Activated T-helper 17 cell treated with anti-CD3 and anti-CD28 coated beads, Interleukin-2, amount 50 U/mL, for 72 hours (primary cell): ENCODE measurements at regions not wholly inside any gene's neighbourhood (a gene's known extent, or its start where the extent isn't known, plus 50 kb on each side); places are given as distances from the start of the nearest gene placed in this dataset.
"Not testable (repeated sequence)": the region's sequence is repeated elsewhere in the genome, so short reads cannot be mapped to it uniquely, and the experiment has no call there.

Experiments
- ATAC-seq: fragments of 150-1000 bp; cut with Tn5 transposase; replicated peaks from 2 replicates; pipeline ENCODE4 v1.10.0; 2021; ENCODE audit warnings: mild to moderate bottlenecking, moderate library complexity
- H3K27ac Mint-ChIP-seq: one replicate; pipeline ENCODE4 v1.8.0; 2022; ENCODE audit warnings: mixed read lengths
- H3K27me3 Mint-ChIP-seq: one replicate; pipeline ENCODE4 v1.8.0; 2022; ENCODE audit warnings: mixed read lengths
- H3K36me3 Mint-ChIP-seq: one replicate; pipeline ENCODE4 v1.8.0; 2022; ENCODE audit warnings: low read depth, mild to moderate bottlenecking, mixed read lengths
- H3K4me1 Mint-ChIP-seq: one replicate; pipeline ENCODE4 v1.8.0; 2022; ENCODE audit warnings: mixed read lengths
- H3K4me3 Mint-ChIP-seq: one replicate; pipeline ENCODE4 v1.8.0; 2022; ENCODE audit warnings: mild to moderate bottlenecking, mixed read lengths
- H3K9me3 Mint-ChIP-seq: one replicate; pipeline ENCODE4 v1.8.0; 2022; ENCODE audit warnings: mixed read lengths

DNA sequence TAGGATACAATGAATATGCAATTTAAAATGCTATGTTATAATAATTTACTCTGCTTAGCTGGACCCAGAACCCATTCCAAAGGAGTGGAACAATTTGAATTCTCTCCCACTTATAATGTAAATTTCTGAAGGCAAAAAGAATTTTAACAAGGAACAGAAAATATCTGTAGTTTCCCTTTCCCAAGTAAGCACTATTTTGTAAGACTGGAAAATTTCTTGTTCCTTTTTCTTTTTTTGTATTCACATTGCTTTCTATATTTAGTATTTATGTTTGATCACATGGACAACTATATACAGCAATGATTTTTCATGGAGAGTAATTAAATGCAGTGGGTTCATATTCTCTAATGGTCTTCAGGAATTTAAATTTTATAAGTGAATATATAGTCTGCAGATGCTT, 127.4 kb downstream of the GPR85 start:
- no peak for ATAC-seq

DNA sequence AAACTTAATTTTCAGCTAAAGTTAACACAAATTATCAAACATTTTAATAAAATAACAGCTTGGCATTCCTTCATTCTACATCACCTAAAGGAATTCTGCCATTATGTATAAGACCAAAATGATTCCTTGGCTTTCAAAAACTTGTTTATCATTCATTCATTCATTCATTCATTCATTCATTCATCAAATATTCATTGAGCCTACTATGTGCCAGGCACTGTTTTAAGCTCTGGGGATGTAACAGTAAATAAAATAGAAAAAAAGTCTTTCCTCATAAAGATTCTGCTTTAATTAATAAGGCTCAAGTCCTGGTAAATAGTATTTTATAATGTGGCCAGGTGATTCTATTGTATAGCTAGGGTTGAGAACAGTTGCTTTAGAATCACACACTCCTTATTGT, 127.9 kb downstream of the GPR85 start:
- Mint-ChIP-seq H3K27me3 (peaks cover 38% of the 10 kb centered on the region), H3K4me1 (no peaks in the 10 kb centered on the region), H3K4me3 (no peak overlapping the region), H3K27ac (no peak overlapping the region), H3K36me3 (no peaks in the 10 kb centered on the region), H3K9me3 (no peaks in the 10 kb centered on the region)
- no peak for ATAC-seq

More for the DNA sequence above, 127.4 kb downstream of the GPR85 start:
- H3K4me3 Mint-ChIP-seq, result no peak overlapping the region
- peaks cover 38% of the 10 kb centered on the region for H3K27me3 Mint-ChIP-seq
- no peak overlapping the region for H3K27ac Mint-ChIP-seq
- no peaks in the 10 kb centered on the region for H3K36me3 Mint-ChIP-seq
- no peaks in the 10 kb centered on the region for H3K4me1 Mint-ChIP-seq
- H3K9me3 Mint-ChIP-seq, result no peaks in the 10 kb centered on the region

DNA sequence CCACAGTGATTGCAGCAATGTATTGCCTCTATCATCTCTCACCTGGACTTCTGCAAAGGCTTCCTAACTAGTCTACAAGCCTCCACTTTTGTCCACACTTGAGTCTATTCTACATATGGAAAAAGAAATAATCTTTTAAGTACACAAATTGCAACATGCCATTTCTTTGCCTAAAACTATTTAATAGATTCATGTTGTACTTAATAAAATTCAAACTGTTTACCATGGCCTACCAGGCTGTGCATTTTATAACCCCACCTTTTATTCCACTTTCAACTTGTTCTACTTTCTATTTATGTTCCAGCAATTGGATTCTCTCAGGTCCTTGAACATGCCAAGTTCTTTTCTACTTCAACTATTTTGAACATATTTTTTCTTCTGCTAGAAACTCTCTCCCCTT, 128.7 kb downstream of the GPR85 start:
- no peak overlapping the region for H3K27ac Mint-ChIP-seq
- H3K9me3 Mint-ChIP-seq, result no peaks in the 10 kb centered on the region
- H3K27me3 Mint-ChIP-seq, result peaks cover 32% of the 10 kb centered on the region
- ATAC-seq, result no peak
- H3K4me1 Mint-ChIP-seq, result no peaks in the 10 kb centered on the region
- no peaks in the 10 kb centered on the region for H3K36me3 Mint-ChIP-seq
- no peak overlapping the region for H3K4me3 Mint-ChIP-seq

DNA sequence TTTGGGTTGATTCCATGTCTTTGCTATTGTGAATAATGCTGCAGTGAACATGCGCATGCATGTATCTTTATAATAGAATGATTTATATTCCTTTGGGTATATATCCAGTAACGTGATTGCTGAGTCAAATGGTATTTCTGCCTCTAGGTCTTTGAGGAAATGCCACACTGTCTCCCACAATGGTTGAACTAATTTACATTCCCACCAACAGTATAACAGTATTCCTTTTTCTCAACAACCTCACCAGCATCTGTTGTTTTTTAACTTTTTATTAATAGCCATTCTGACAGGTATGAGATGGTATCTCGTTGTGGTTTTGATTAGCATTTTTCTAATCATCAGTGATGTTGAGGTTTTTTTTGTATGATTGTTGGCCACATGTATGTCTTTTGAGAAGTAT, 133.6 kb downstream of the GPR85 start:
- H3K36me3 Mint-ChIP-seq, H3K4me3 Mint-ChIP-seq, H3K27ac Mint-ChIP-seq, ATAC-seq, H3K9me3 Mint-ChIP-seq, H3K4me1 Mint-ChIP-seq: not testable (repeated sequence)
- H3K27me3 Mint-ChIP-seq, result peaks cover 41% of the 10 kb centered on the region

DNA sequence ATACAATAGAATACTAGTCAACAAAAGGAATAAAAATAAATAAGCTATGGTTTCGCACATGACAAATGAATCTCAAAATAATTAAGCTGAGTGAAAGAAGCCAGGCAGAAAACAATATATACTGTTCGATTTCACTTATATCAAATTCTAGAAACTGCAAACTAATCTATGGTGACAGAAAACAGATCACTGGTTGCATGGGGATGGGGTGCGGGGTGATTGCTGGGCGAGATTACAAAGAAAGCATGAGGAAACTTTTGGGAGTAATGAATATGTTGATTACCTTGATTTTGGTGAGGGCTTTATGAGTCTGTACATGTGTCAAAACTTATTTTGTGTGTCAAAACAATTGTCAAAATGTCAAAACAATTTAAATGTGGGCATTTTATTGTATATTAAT, 135.6 kb downstream of the GPR85 start:
- Mint-ChIP-seq H3K36me3 (no peaks in the 10 kb centered on the region), H3K9me3 (no peaks in the 10 kb centered on the region), H3K4me1 (no peaks in the 10 kb centered on the region), H3K4me3 (no peak overlapping the region), H3K27me3 (peaks cover 37% of the 10 kb centered on the region), H3K27ac (no peak overlapping the region)
- ATAC-seq, result no peak

DNA sequence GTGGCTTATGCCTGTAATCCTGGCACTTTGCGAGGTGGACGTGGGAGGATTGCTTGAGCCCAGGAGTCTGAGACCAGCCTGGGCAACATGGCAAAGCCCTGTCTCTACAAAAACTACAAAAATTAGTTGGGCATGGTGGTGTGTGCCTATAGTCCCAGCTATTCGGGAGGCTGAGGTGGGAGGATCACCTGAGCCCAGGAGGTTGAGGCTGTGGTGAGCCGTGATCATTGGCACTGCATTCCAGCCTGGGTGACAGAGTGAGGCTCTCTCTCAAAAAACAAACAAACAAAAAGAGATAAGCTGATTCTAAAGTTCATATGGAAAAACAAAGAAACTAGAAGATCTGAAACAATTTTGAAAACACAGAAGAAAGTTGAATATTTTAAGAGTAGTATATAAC, 136.9 kb downstream of the GPR85 start:
- not testable (repeated sequence) for H3K9me3 Mint-ChIP-seq, H3K36me3 Mint-ChIP-seq, ATAC-seq, H3K4me3 Mint-ChIP-seq, H3K4me1 Mint-ChIP-seq, H3K27ac Mint-ChIP-seq
- H3K27me3 Mint-ChIP-seq, result peaks cover 41% of the 10 kb centered on the region

DNA sequence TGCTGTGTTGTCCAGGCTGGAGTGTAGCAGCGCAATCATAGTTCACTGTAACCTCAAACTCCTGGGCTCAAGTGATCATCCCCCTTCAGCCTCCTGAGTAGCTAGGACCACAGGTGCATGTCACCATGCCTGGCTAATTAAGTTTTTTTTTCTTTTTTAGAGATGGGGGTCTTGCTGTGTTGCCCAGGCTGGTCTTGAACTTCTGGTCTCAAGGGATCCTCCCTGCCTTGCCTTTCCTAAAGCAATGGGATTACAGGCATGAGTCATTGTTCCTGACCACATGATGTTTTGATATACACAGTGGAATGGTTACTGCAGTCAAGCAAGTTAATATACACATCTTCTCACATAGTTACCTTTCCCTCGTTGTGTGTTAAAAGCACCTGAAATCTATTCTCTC, 140.3 kb downstream of the GPR85 start:
- H3K4me1 Mint-ChIP-seq, result no peaks in the 10 kb centered on the region
- H3K27ac Mint-ChIP-seq, result no peak overlapping the region
- H3K36me3 Mint-ChIP-seq, result no peaks in the 10 kb centered on the region
- H3K27me3 Mint-ChIP-seq, result peaks cover 38% of the 10 kb centered on the region
- no peaks in the 10 kb centered on the region for H3K9me3 Mint-ChIP-seq
- H3K4me3 Mint-ChIP-seq, result no peak overlapping the region
- ATAC-seq, result no peak

DNA sequence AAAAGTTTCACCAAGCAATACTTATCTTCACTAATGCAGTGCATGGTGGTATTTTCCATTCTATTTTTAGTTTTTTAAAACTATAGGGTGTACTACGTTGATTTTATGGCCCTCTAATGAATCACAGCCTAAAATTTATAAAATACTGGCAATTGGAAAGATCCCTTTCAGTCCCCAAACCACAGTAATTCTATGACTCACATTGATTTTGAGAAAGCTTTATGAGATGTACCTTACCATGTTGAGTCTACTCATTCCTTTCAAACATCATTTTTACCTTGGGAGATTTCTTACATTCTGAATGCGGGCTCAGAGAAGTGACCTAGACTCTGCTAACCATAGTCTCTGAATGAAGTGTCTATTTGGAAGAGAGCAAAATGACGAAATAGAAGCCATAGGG, 141.6 kb downstream of the GPR85 start:
- Mint-ChIP-seq H3K27me3 (peaks cover 29% of the 10 kb centered on the region), H3K36me3 (no peaks in the 10 kb centered on the region), H3K27ac (no peak overlapping the region), H3K4me3 (no peak overlapping the region), H3K4me1 (no peaks in the 10 kb centered on the region), H3K9me3 (no peaks in the 10 kb centered on the region)
- ATAC-seq, result no peak

DNA sequence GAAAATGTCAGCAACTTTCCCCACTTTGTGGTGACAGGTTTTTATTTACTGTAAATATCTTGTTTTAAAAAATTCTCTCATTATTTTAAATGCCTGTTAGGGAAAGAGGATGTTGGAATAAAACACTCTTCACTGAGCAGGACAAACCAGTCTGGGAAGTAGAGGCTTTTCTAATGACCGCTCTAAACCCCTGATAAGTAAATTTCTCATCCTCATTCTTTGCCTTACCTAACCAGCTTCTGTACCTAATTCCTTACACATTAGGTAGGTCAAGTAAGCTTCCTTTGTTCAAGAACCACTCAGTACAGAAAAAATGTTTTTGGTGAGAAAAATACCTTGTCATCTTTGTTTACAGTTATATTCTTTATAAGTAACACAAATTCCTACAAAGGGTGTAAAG, 143.6 kb downstream of the GPR85 start:
- ATAC-seq, result no peak
- no peaks in the 10 kb centered on the region for H3K4me1 Mint-ChIP-seq
- peaks cover 18% of the 10 kb centered on the region for H3K27me3 Mint-ChIP-seq
- H3K4me3 Mint-ChIP-seq, result no peak overlapping the region
- H3K36me3 Mint-ChIP-seq, result peaks cover 5% of the 10 kb centered on the region
- H3K27ac Mint-ChIP-seq, result no peak overlapping the region
- no peaks in the 10 kb centered on the region for H3K9me3 Mint-ChIP-seq

DNA sequence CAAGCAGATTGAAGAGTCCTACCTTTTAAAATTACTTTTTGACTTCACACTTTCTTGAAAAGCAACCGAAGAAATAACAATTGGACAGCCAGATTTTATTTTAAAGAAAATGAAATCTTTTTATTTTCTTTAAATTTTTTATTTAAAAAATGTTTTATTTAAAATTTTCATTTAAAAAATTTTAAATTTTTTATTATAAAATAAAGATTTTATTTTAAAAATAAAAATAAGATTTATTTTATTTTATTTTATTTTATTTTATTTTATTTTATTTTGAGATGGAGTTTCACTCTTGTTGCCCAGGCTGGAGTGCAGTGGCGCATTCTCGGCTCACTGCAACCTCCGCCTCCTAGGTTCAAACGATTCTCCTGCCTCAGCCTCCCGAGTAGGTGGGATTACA, 144.5 kb downstream of the GPR85 start:
- H3K9me3 Mint-ChIP-seq, ATAC-seq: not testable (repeated sequence)

DNA sequence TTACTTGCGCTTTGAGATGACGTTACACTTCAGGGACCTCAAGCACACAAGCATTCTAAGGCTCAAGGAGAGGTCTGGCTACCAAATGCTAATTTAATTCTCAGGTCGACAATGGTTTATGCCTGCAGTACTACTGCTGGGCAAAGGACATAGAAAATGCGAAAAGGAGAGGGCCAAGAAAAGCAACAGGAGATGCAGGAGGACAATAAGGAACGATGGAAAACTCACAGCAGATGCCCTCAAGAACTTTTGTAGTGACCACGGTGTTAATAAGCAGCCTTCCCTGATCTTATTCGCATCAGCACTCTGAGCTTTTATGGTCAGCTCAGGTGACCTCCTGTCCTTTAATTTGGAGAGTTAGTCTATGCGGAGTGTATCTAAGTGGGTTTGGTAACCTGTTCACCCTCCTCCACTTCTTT, 146.3 kb downstream of the GPR85 start:
- ATAC-seq, result no peak
- Mint-ChIP-seq H3K4me1 (peaks cover 2% of the 10 kb centered on the region), H3K27me3 (peaks cover 4% of the 10 kb centered on the region), H3K9me3 (no peaks in the 10 kb centered on the region), H3K36me3 (peaks cover 9% of the 10 kb centered on the region), H3K27ac (peak overlapping the region; percentile 84), H3K4me3 (peak overlapping the region; percentile 86)

More for the DNA sequence above, 144.5 kb downstream of the GPR85 start:
- not testable (repeated sequence) for H3K4me3 Mint-ChIP-seq, H3K4me1 Mint-ChIP-seq, H3K36me3 Mint-ChIP-seq, H3K27ac Mint-ChIP-seq
- H3K27me3 Mint-ChIP-seq, result peaks cover 15% of the 10 kb centered on the region

DNA sequence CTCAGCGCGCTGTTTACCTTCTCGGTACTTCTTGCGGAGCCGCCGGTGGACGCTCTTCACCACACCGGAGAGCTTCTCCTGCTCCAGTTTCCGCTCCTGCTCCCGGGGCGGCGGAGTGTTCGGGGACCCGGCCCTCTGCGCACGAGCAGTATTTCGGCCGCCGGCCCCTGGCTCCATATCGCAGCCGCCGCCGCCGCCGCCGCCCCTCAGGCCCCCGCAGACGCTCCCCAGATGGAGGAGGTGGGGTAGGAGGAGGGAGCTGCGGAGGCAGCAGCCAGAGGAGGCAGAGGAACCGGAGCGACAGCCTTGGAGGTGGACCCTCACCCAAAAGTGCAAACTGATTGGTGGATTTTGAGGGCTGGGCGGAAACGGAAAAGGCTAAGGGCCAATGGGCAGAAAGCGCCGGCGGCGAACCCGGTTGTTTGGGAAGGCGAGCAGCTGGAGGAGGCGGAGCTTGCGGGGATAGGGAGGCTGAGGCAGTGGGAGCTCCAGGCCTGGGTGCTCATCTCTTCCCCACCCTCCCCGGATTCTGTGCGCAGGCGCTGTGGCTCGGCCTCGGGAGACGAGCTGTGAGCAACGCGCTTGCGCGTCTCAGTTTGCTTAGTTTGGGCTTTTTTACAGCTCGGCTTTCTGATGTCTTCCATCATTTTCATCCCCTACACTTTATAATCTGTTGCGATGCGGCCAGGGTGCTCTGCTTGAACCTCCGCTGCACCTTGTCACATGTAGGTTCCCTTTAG, 146.9 kb downstream of the GPR85 start:
- Mint-ChIP-seq H3K9me3 (no peaks in the 10 kb centered on the region), H3K4me3 (peak overlapping the region; percentile 86), H3K27me3 (no peaks in the 10 kb centered on the region), H3K27ac (peak overlapping the region; percentile 84), H3K4me1 (peaks cover 3% of the 10 kb centered on the region), H3K36me3 (peaks cover 15% of the 10 kb centered on the region)
- peak; percentile 99 for ATAC-seq

DNA sequence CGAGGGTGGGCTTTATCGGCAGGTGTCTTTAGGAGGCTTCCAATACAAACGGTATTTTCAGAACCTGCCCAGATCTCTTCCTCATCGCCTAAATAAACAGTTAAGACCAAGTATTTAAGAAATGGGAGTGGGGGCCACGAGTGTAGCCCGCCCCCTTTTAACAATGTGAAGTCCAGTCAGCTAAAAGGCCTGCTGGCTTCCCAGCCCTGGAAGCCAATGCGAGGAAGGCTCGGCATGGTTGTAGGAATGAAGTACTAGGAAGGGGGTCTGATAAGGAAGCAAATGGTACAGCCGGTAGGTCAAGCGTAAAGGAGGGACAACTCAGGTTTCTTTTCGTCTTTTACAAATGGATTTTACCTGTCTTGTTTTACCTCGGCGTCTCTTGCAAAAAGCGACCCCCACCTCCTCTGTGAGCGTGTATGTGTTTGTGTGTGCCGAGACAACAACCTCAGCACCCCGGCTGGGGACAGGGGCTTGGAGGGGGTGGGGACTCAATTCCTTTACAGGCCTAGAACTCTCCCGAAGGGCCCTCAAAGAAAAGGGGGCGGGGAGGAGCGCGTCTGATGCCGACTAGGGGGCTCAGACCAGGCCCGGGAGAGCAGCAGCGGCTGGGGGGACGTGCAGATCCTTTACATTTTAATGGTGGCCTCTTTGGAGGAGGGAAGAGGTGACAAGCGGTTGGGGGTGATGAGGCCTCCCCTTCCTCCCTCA, 147.6 kb downstream of the GPR85 start:
- no peaks in the 10 kb centered on the region for H3K27me3 Mint-ChIP-seq
- peaks cover 3% of the 10 kb centered on the region for H3K4me1 Mint-ChIP-seq
- H3K9me3 Mint-ChIP-seq, result no peaks in the 10 kb centered on the region
- peak overlapping the region; percentile 84 for H3K27ac Mint-ChIP-seq
- peaks cover 22% of the 10 kb centered on the region for H3K36me3 Mint-ChIP-seq
- peak overlapping the region; percentile 86 for H3K4me3 Mint-ChIP-seq
- ATAC-seq, result no peak

DNA sequence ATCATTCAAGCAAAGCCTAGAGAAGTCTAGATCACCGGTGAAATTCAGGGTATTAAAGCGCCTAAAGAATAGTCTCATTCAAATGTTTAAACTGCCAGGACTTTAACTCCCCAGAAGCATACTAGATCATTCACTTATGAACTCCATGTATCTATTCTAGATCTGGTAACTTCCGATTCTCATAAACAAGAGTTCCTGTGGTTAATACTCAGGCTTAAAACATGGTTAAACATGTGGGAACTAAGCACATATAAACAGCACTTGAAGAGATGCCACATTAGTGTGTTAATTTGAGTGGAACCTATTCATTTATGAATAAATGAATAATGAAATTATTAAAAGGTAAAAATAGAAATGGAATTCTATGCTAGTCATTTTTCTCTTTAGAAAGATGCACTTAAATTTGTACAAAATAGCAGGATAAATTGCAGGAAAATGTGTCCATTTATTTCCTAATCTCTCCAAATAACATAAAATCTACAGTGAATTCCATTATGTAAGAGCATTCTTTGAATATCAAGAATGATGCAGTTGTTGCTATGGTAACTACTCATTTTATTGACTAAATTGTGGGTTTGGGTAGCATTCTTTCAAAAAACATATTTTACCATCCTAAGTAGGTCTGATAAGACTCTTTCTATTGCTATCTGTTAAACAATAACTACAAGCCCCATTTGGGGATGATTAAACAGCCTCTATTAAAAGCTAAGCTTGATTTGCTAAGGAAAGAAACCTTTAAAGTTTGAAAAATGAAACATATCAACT, 147.6 kb upstream of the TMEM168 start:
- Mint-ChIP-seq H3K4me3 (peak overlapping the region; percentile 86), H3K27me3 (no peaks in the 10 kb centered on the region), H3K27ac (no peak overlapping the region), H3K36me3 (peaks cover 23% of the 10 kb centered on the region), H3K9me3 (no peaks in the 10 kb centered on the region), H3K4me1 (peaks cover 6% of the 10 kb centered on the region)
- no peak for ATAC-seq

DNA sequence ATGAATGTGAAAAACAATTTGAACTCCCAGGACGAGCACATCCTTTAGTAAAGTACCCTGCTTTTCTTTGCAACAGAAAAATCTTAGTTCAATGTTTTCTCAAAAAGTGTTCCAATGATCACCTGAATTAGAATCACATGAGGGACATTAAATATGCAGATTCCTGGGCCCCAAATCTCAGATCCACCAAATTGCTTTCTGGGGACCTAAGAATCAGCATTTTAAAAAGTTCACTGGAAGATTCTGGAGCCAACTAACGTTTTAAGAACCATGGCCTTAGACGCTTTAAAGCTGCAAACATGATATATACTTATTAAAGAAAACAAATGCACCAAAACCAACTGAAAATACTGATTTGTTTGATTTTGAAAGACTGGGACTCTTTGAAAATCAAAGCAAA, 143.4 kb upstream of the TMEM168 start:
- H3K4me1 Mint-ChIP-seq, result peaks cover 14% of the 10 kb centered on the region
- no peak overlapping the region for H3K27ac Mint-ChIP-seq
- no peaks in the 10 kb centered on the region for H3K27me3 Mint-ChIP-seq
- no peak for ATAC-seq
- H3K36me3 Mint-ChIP-seq, result peaks cover 28% of the 10 kb centered on the region
- H3K9me3 Mint-ChIP-seq, result no peaks in the 10 kb centered on the region
- H3K4me3 Mint-ChIP-seq, result no peak overlapping the region
